ENCODE measurements at regions not wholly inside any gene's neighbourhood (a gene's known extent, or its start where the extent isn't known, plus 50 kb on each side); places are given as distances from the start of the nearest gene placed in this dataset.
"Not testable (repeated sequence)": the region's sequence is repeated elsewhere in the genome, so short reads cannot be mapped to it uniquely, and the experiment has no call there.

- no peak for DNase-seq (ENCODE audit: low spot score)
Measured at GRCh38 chr4:43089730-43090129, 197.2 kb downstream of the GRXCR1 start.

DNA sequence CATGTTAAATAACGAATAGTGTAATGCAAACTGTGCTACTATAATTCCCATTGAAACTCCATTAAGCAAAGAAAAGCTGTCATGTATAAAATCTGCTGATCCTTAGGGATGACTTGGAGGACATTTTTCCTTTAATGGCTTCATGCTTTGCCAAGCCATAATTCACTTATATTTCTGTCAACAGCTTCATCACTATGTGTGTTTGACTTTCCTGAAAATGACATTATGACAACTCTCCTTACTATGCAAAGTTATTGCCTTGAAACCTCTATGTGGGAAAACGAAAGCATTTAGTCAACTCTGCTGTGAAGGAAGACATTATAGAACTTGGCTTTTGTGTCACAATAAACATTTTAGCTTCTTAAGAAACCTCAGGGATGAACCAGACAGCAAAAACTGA, 210.5 kb downstream of the GRXCR1 start:
- DNase-seq (ENCODE audit: low spot score), result no peak

DNA sequence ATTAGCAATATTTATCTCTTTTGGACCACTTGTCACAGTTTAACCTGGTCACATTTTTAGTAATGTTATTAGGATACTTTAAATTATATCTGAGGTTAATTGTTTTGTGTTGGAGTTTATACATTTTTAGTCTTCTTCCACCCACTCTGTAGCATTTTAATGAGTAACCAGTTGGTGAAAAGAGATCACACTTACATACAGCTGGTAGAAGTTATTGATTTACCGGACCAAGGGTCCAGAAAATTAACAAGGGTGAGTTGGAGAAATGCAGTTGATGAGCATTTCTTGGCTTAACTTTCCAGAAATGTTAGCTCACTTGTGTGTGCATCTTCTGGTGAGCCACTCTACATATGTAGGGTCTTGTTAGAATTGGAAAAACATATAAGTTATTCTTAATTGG, 219.6 kb downstream of the GRXCR1 start:
- DNase-seq (ENCODE audit: low spot score), result no peak

DNA sequence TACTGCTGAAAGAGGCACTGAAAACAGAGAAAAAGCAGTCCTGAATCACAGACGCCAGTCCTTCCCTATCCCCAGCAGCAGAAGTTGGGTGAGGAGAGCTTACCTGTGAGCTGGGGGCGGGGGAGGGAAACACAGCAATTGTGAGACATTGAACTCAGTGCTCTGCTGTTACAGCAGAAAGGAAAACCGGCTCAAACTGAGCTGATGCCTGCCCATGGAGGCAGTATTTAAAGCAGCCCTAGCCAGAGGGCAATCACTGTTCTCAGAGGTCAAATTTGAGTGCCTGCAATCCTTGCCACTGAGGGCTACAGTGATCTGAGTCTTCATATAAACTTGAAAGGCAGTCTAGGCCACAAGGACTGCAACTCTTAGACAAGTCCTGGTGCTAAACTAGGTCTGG, 220.7 kb downstream of the GRXCR1 start:
- no peak for DNase-seq (ENCODE audit: low spot score)

GRCh38 chr4:43126595-43126994, 234.1 kb downstream of the GRXCR1 start:
- no peak for DNase-seq (ENCODE audit: low spot score)

GRCh38 chr4:43130228-43131021, 237.9 kb downstream of the GRXCR1 start:
- DNase-seq (ENCODE audit: low spot score), result no peak

DNA sequence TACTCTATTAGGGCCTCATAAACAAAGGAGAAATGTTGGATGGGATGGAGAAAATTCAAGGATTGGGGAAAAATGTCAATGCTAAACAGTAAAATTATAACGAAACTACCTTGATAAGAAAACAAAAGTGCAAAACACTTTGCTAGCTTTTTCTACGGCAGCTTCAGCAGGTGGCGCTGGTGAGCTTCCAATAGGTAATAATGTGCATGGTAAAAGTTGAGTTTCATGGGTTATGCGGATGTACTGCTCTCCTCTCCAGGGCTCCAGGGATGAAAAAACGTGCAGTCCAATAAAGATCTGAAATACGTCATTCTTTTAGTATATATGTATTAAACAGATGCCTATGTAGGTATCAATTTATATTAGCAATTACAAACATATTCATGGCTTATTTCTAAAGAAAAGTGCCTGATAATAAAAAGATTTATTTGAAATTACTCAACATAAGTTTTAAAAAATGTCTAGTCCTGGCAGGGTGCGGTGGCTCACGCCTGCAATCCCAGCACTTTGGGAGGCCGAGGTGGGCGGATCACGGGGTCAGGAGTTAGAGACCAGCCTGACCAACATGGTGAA, 239.6 kb downstream of the GRXCR1 start:
- DNase-seq (ENCODE audit: low spot score), result peak; percentile 46

DNA sequence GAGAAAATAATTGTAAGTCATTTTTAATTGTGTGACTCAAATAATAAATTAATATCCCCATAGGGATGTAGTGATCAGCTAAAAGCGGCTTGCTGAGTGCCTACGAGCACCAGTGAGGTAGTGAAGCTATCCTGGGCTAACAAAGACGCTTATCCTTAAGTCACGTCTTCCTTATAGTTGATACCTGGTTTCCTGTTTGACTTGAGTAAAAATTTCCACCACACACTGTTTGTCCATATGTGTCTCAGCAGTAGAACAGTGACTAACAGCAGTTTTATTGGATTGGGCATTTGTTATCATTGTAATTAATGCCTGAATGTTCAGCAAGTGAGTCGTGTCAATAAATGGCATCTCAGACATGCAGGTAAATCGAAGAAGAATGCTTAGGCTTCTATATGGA, 241.1 kb downstream of the GRXCR1 start:
- no peak for DNase-seq (ENCODE audit: low spot score)

GRCh38 chr4:43136752-43137151, 244.2 kb downstream of the GRXCR1 start:
- no peak for DNase-seq (ENCODE audit: low spot score)

DNA sequence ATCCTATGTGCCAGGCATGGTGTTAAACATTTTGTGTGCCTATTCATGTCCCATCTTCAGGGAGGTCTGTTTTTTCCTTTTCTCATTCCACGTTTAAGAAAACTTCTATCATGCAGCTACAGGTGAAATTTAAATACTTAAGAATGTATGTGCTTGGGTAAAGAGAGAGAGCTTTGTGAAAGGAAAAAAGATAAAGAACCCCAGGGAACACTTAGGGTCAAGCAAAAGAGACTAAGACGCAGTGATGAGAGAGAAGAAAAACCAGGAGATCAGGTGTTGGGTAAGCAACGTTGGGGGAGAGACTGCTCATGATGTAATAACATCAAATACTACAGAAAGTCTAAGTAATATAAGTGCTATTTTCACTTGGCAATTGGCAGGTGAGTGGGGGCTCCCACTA, 253.7 kb downstream of the GRXCR1 start:
- no peak for DNase-seq (ENCODE audit: low spot score)

GRCh38 chr4:43148481-43148880, 256.0 kb downstream of the GRXCR1 start:
- DNase-seq (ENCODE audit: low spot score), result no peak

GRCh38 chr4:43163101-43163792, 270.7 kb downstream of the GRXCR1 start:
- DNase-seq (ENCODE audit: low spot score), result no peak

DNA sequence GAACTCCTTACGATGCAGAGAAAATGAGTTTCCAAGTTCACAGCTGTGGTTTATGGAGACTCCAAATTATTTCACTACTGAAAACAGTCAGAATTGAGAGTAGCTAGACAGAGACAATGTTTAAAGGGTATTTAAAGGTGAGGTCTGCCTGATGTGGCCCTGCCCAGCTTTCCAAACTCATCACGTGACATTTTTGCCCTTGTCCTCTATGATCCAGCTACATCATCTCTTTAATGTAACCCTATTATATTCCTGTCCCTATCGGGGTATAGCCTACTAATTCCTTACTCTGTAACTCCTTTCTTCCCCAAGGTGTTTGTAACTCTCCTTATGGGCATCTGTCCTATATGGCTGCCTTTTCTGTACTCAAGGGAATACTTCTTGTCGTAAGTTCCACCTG, 297.2 kb downstream of the GRXCR1 start:
- no peak for DNase-seq (ENCODE audit: low spot score)

DNA sequence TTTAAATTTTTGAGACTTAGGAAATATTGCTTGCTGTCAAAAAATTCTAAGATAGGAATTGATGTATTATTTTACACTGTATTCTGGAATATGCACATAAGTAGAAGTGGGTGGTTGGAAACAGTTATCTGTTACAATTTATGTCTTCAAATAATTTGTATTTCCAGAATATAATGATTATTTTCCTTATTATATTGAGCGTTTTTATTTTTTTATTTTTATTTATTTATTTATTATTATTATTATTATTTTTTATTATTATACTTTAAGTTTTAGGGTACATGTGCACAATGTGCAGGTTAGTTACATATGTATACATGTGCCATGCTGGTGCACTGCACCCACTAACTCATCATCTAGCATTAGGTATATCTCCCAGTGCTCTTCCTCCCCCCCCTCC, 320.1 kb downstream of the GRXCR1 start:
- DNase-seq (ENCODE audit: low spot score), result not testable (repeated sequence)

DNA sequence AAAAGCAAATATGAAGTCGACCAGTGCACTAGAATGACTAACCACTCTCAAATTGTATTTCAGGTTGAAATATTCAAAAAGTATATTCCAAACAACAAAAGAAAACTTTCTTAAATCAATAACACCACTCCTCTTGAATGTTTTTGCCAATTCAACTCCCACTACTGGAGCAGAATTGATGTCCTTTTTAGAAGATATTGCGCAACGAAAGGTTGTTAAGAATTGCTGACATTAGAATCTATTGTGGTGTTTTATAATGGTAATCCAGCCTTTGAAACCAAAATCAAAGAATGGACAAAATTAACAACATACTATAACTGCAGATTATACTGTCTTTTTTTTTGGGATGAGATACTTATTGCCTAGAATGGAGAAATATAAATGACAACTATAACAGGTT, 331.3 kb downstream of the GRXCR1 start:
- no peak for DNase-seq (ENCODE audit: low spot score)

- DNase-seq (ENCODE audit: low spot score), result no peak
Measured at GRCh38 chr4:43224559-43224958, 332.0 kb downstream of the GRXCR1 start.

DNA sequence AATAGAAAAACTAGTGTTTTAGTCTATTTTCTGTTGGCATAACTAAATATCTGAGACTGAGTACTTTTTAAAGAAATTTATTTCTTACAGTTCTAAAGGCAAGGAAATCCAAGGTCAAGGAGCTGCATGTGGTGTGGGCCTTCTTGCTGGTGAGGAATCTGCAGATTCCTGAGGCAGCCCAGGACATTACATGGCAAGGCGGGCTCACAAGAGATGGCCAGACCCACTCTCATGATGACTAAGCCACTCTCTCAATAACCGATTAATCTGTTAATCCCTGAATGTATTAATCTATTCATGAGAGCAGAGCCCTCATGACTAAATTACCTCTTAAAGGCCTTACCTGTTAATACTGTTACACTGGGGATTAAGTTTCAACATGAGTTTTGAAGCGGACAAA, 340.8 kb downstream of the GRXCR1 start:
- DNase-seq (ENCODE audit: low spot score), result no peak

GRCh38 chr4:43234626-43235415, 342.3 kb downstream of the GRXCR1 start:
- no peak for DNase-seq (ENCODE audit: low spot score)

GRCh38 chr4:43238008-43238407, 345.5 kb downstream of the GRXCR1 start:
- no peak for DNase-seq (ENCODE audit: low spot score)

DNA sequence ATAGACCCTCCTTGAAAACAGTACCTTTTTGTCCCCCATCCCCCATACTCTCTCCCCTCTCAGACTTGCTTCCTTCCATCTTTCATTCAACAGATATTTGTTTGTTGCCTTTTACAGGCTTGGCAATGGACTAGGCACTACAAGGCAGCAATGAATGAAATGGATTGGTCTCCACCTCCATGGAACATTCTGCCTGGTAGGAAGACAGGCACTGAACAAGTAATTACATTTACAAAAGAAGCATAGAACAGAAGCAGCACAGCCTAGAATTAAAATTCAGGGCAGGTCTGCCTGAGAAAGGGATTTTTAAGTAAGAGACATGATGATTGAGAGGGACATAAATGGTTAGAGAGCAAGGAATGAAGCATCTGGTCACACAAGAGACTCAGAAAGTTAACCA, 346.1 kb downstream of the GRXCR1 start:
- no peak for DNase-seq (ENCODE audit: low spot score)

- DNase-seq (ENCODE audit: low spot score), result no peak
Measured at GRCh38 chr4:43241104-43241503, 348.6 kb downstream of the GRXCR1 start.

DNA sequence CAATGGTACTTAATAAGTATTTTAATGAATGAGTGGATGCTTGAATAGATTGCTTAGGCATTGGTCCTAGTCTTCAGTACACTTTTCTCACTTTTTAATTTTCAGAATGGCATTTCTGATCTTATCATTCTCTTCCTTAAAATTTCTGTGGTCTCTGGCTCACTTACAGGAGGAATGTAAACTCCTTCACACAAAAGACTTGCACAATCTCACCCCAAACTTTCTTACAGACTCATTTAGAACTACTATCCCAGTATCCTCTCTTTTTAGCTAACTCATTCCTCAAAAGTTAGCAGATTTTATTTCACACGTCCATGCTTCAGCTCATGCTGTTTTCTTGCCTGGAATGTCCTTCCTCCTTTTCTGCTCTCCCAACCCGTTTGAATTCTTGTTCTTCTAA, 350.1 kb downstream of the GRXCR1 start:
- no peak for DNase-seq (ENCODE audit: low spot score)
